Brain microvascular endothelial cell (primary cell): ENCODE measurements at regions not wholly inside any gene's neighbourhood (a gene's known extent, or its start where the extent isn't known, plus 50 kb on each side); places are given as distances from the start of the nearest gene placed in this dataset.

ENCODE experiments used
- DNase-seq: peaks from one replicate; pipeline ENCODE4 v3.0.0-alpha.2; 2020
- H3K27ac ChIP-seq: fragments of 250-450 bp; sonication (Bioruptor Pico); 2 replicates; pipeline ENCODE4 v1.5.1; 2020; ENCODE audit warnings: mild to moderate bottlenecking, moderate library complexity
- H3K27me3 ChIP-seq: fragments of 250-450 bp; sonication (Bioruptor Pico); replicated peaks from 2 replicates; pipeline ENCODE4 v1.5.1; 2020; ENCODE audit warnings: mild to moderate bottlenecking
- H3K36me3 ChIP-seq: fragments of 250-450 bp; sonication (Bioruptor Pico); replicated peaks from 2 replicates; pipeline ENCODE4 v1.5.1; 2020; ENCODE audit warnings: mild to moderate bottlenecking
- H3K4me3 ChIP-seq: 2 replicates; pipeline ENCODE4 v1.5.1; 2011; ENCODE audit warnings: low read depth, mild to moderate bottlenecking, control low read depth, low read length, moderate library complexity
- CTCF ChIP-seq: IDR thresholded peaks from 2 replicates; pipeline ENCODE4 v1.5.1; 2011; ENCODE audit warnings: low read depth, mild to moderate bottlenecking, moderate library complexity, low read length, control low read depth, inconsistent platforms; ENCODE audit errors: missing control alignments
- in situ Hi-C: cut with HindIII; loops from 2 replicates; pipeline ENCODE4 v1.10.0; 2017; ENCODE audit warnings: low sequenced_read_pairs, low pct_ligation_motif_present

GRCh38 chr4:67134616-67135015 is 410.7 kb downstream of the CENPC start:
- Histone ChIP-seq H3K27me3 (no peaks in the 10 kb centered on the region), H3K27ac (no peak overlapping the region), H3K4me3 (no peak overlapping the region), H3K36me3 (no peaks in the 10 kb centered on the region)
- no peak for TF ChIP-seq CTCF
- in situ Hi-C loops: no loop called here
- peak; percentile 11 for DNase-seq

GRCh38 chr4:67133162-67133561 is 412.1 kb downstream of the CENPC start:
- in situ Hi-C loops: no loop called here
- Histone ChIP-seq H3K27me3 (no peaks in the 10 kb centered on the region), H3K4me3 (no peak overlapping the region), H3K36me3 (no peaks in the 10 kb centered on the region), H3K27ac (no peak overlapping the region)
- no peak for DNase-seq
- TF ChIP-seq CTCF: no peak

GRCh38 chr4:67131224-67131623 is 414.1 kb downstream of the CENPC start:
- Histone ChIP-seq H3K27me3 (no peaks in the 10 kb centered on the region), H3K36me3 (no peaks in the 10 kb centered on the region), H3K4me3 (no peak overlapping the region), H3K27ac (no peak overlapping the region)
- DNase-seq: no peak
- TF ChIP-seq CTCF: no peak
- in situ Hi-C loops: no loop called here

GRCh38 chr4:67130411-67130810 is 414.9 kb downstream of the CENPC start:
- H3K4me3 ChIP-seq: no peak overlapping the region
- TF ChIP-seq CTCF: no peak
- H3K27ac ChIP-seq: no peak overlapping the region
- H3K27me3 ChIP-seq: no peaks in the 10 kb centered on the region
- in situ Hi-C loops: no loop called here
- no peaks in the 10 kb centered on the region for H3K36me3 ChIP-seq
- no peak for DNase-seq

GRCh38 chr4:67126570-67126969 is 418.7 kb downstream of the CENPC start:
- H3K4me3 ChIP-seq: no peak overlapping the region
- H3K36me3 ChIP-seq: no peaks in the 10 kb centered on the region
- no peaks in the 10 kb centered on the region for H3K27me3 ChIP-seq
- no peak for DNase-seq
- TF ChIP-seq CTCF: no peak
- no peak overlapping the region for H3K27ac ChIP-seq
- in situ Hi-C loops: no loop called here
